Spinal cord (tissue), 9 donors: ENCODE measurements at regions not wholly inside any gene's neighbourhood (a gene's known extent, or its start where the extent isn't known, plus 50 kb on each side); places are given as distances from the start of the nearest gene placed in this dataset.

Experiments used
- DNase-seq, 6 donors: peaks; one replicate each; pipeline versions ENCODE4 v3.0.0 to v3.0.0-alpha.2; 2013 to 2015; ENCODE audit warnings: low spot score in 6 of 6, low read depth in 4 of 6
- H3K27ac ChIP-seq: one replicate; pipeline ENCODE4 v1.5.1; 2013; ENCODE audit warnings: low read depth, low read length, control low read depth
- H3K27me3 ChIP-seq: one replicate; pipeline ENCODE4 v1.6.1; 2013; ENCODE audit warnings: low read length; ENCODE audit not compliant: control insufficient read depth, insufficient read depth
- H3K36me3 ChIP-seq: one replicate; pipeline ENCODE4 v1.6.1; 2013; ENCODE audit warnings: low read length; ENCODE audit not compliant: control insufficient read depth, insufficient read depth
- H3K4me1 ChIP-seq: one replicate; pipeline ENCODE4 v1.6.1; 2013; ENCODE audit warnings: low read length; ENCODE audit not compliant: control insufficient read depth, insufficient read depth
- H3K4me3 ChIP-seq: one replicate; pipeline ENCODE4 v1.5.1; 2013; ENCODE audit warnings: low read depth, low read length, control low read depth
- H3K9me3 ChIP-seq: one replicate; pipeline ENCODE4 v1.6.1; 2013; ENCODE audit warnings: low read length; ENCODE audit not compliant: control insufficient read depth, insufficient read depth
- WGBS: methylation state at CpG from one replicate; pipeline ENCODE4 v1.1.5; 2013; ENCODE audit warnings: missing lambda C conversion rate; ENCODE audit not compliant: insufficient coverage; 5-methylcytosine and 5-hydroxymethylcytosine counted together
- donor health status: healthy.

- 77% methylated on average over 2 of the region's 5 CpGs for WGBS
- no peak for DNase-seq
- H3K9me3 ChIP-seq = no peaks in the 10 kb centered on the region
These were observed 317.4 kb upstream of the RUNX1 start for GRCh38 chr21:35366394-35367080.

GRCh38 chr21:35363458-35363857 is 314.4 kb upstream of the RUNX1 start:
- DNase-seq = no peak
- H3K4me3 ChIP-seq = no peak overlapping the region
- H3K36me3 ChIP-seq = no peaks in the 10 kb centered on the region
- H3K27me3 ChIP-seq = no peaks in the 10 kb centered on the region
- no peaks in the 10 kb centered on the region for H3K9me3 ChIP-seq
- H3K4me1 ChIP-seq = no peaks in the 10 kb centered on the region
- WGBS = 92% methylated on average over 6 of the region's 6 CpGs
- no peak overlapping the region for H3K27ac ChIP-seq

More at GRCh38 chr21:35366394-35367080, 317.4 kb upstream of the RUNX1 start:
- Histone ChIP-seq H3K4me3 (no peak overlapping the region), H3K27me3 (no peaks in the 10 kb centered on the region), H3K4me1 (no peaks in the 10 kb centered on the region), H3K36me3 (no peaks in the 10 kb centered on the region), H3K27ac (no peak overlapping the region)

- Histone ChIP-seq H3K36me3 (no peaks in the 10 kb centered on the region), H3K4me3 (no peak overlapping the region), H3K27me3 (no peaks in the 10 kb centered on the region), H3K27ac (no peak overlapping the region), H3K9me3 (no peaks in the 10 kb centered on the region), H3K4me1 (no peaks in the 10 kb centered on the region)
- DNase-seq = no peak
These were observed 312.9 kb upstream of the RUNX1 start for GRCh38 chr21:35361988-35362387.

GRCh38 chr21:35360870-35361570 is 311.9 kb upstream of the RUNX1 start:
- Histone ChIP-seq H3K36me3 (no peaks in the 10 kb centered on the region), H3K4me1 (no peaks in the 10 kb centered on the region), H3K4me3 (no peak overlapping the region), H3K27me3 (no peaks in the 10 kb centered on the region), H3K27ac (no peak overlapping the region), H3K9me3 (no peaks in the 10 kb centered on the region)
- DNase-seq = no peak
- WGBS = 93% methylated on average over 2 of the region's 6 CpGs

GRCh38 chr21:35359076-35359475 is 310.0 kb upstream of the RUNX1 start:
- Histone ChIP-seq H3K9me3 (no peaks in the 10 kb centered on the region), H3K36me3 (no peaks in the 10 kb centered on the region), H3K4me1 (no peaks in the 10 kb centered on the region), H3K27me3 (no peaks in the 10 kb centered on the region), H3K27ac (no peak overlapping the region), H3K4me3 (no peak overlapping the region)
- no CpG with 5 or more reads among the region's 2 CpGs for WGBS
- DNase-seq = no peak

- Histone ChIP-seq H3K4me3 (no peak overlapping the region), H3K27ac (no peak overlapping the region), H3K27me3 (no peaks in the 10 kb centered on the region), H3K4me1 (no peaks in the 10 kb centered on the region), H3K36me3 (no peaks in the 10 kb centered on the region), H3K9me3 (no peaks in the 10 kb centered on the region)
- no peak for DNase-seq
- WGBS = no CpG with 5 or more reads among the region's 2 CpGs
These were observed 308.9 kb upstream of the RUNX1 start for GRCh38 chr21:35358008-35358407.

- DNase-seq = no peak
- 78% methylated on average over 1 of the region's 3 CpGs for WGBS
- H3K27me3 ChIP-seq = no peaks in the 10 kb centered on the region
- H3K9me3 ChIP-seq = no peaks in the 10 kb centered on the region
- no peaks in the 10 kb centered on the region for H3K4me1 ChIP-seq
- H3K4me3 ChIP-seq = no peak overlapping the region
- H3K36me3 ChIP-seq = no peaks in the 10 kb centered on the region
- no peak overlapping the region for H3K27ac ChIP-seq
These were observed 308.1 kb upstream of the RUNX1 start for GRCh38 chr21:35357041-35357780.

GRCh38 chr21:35354078-35354477 is 305.0 kb upstream of the RUNX1 start:
- no peak for DNase-seq
- H3K36me3 ChIP-seq = no peaks in the 10 kb centered on the region
- no peaks in the 10 kb centered on the region for H3K4me1 ChIP-seq
- H3K4me3 ChIP-seq = no peak overlapping the region
- no peaks in the 10 kb centered on the region for H3K9me3 ChIP-seq
- no peak overlapping the region for H3K27ac ChIP-seq
- H3K27me3 ChIP-seq = no peaks in the 10 kb centered on the region
- 69% methylated on average over 2 of the region's 2 CpGs for WGBS

GRCh38 chr21:35352793-35353192 is 303.7 kb upstream of the RUNX1 start:
- no peak overlapping the region for H3K27ac ChIP-seq
- no peak for DNase-seq
- H3K36me3 ChIP-seq = no peaks in the 10 kb centered on the region
- no peaks in the 10 kb centered on the region for H3K4me1 ChIP-seq
- no peaks in the 10 kb centered on the region for H3K27me3 ChIP-seq
- WGBS = 87% methylated on average over 3 of the region's 7 CpGs
- no peak overlapping the region for H3K4me3 ChIP-seq
- H3K9me3 ChIP-seq = no peaks in the 10 kb centered on the region
